Hematopoietic multipotent progenitor cell (in vitro differentiated cells): ENCODE measurements at regions not wholly inside any gene's neighbourhood (a gene's known extent, or its start where the extent isn't known, plus 50 kb on each side); places are given as distances from the start of the nearest gene placed in this dataset.
"Not testable (repeated sequence)": the region's sequence is repeated elsewhere in the genome, so short reads cannot be mapped to it uniquely, and the experiment has no call there.

Experiments
- DNase-seq, 3 donors: peaks; one replicate each; pipeline ENCODE4 v3.0.0-alpha.2; 2011 to 2015; ENCODE audit warnings: low read depth in 2 of 3, low spot score in 2 of 3

GRCh38 chr19:27972291-27973040 is 1240.5 kb downstream of the UQCRFS1 start:
- no peak for DNase-seq

GRCh38 chr19:27971869-27972268 is 1241.1 kb downstream of the UQCRFS1 start:
- DNase-seq, result no peak

GRCh38 chr19:27971071-27971470 is 1241.9 kb downstream of the UQCRFS1 start:
- no peak for DNase-seq

GRCh38 chr19:27966390-27966816 is 1246.5 kb downstream of the UQCRFS1 start:
- DNase-seq, result peak in 2 of 3 donors; percentile 1 to 24

GRCh38 chr19:27964185-27964584 is 1248.8 kb downstream of the UQCRFS1 start:
- no peak for DNase-seq

GRCh38 chr19:27962264-27962663 is 1250.7 kb downstream of the UQCRFS1 start:
- DNase-seq, result no peak

GRCh38 chr19:27955485-27956480 is 1257.2 kb downstream of the UQCRFS1 start:
- DNase-seq, result no peak

- DNase-seq, result not testable (repeated sequence)
These were observed 1270.3 kb downstream of the UQCRFS1 start for GRCh38 chr19:27942607-27943006.

GRCh38 chr19:27936139-27936538 is 1276.8 kb downstream of the UQCRFS1 start:
- DNase-seq, result no peak

- DNase-seq, result no peak
These were observed 1277.3 kb downstream of the UQCRFS1 start for GRCh38 chr19:27935669-27936068.

- no peak for DNase-seq
These were observed 1283.6 kb downstream of the UQCRFS1 start for GRCh38 chr19:27929399-27929798.

GRCh38 chr19:27925202-27925601 is 1287.7 kb downstream of the UQCRFS1 start:
- DNase-seq, result no peak

- no peak for DNase-seq
These were observed 1290.0 kb downstream of the UQCRFS1 start for GRCh38 chr19:27922970-27923369.

GRCh38 chr19:27920774-27921173 is 1292.2 kb downstream of the UQCRFS1 start:
- no peak for DNase-seq

- DNase-seq, result no peak
These were observed 1294.1 kb downstream of the UQCRFS1 start for GRCh38 chr19:27918818-27919217.

GRCh38 chr19:27911122-27911898 is 1301.6 kb downstream of the UQCRFS1 start:
- DNase-seq, result no peak

GRCh38 chr19:27909861-27910260 is 1303.1 kb downstream of the UQCRFS1 start:
- no peak for DNase-seq

- no peak for DNase-seq
These were observed 1303.6 kb downstream of the UQCRFS1 start for GRCh38 chr19:27909185-27909840.

GRCh38 chr19:27906081-27906480 is 1306.9 kb downstream of the UQCRFS1 start:
- no peak for DNase-seq

GRCh38 chr19:27905074-27905473 is 1307.9 kb downstream of the UQCRFS1 start:
- no peak for DNase-seq
